IMR-90 (cell line): ENCODE measurements at regions not wholly inside any gene's neighbourhood (a gene's known extent, or its start where the extent isn't known, plus 50 kb on each side); places are given as distances from the start of the nearest gene placed in this dataset.

Experiments
- BHLHE40 ChIP-seq: fragments of 150-350 bp; IDR thresholded peaks from 2 replicates; pipeline ENCODE4 v1.6.1; 2016; ENCODE audit warnings: mild to moderate bottlenecking, low read depth, low read length
- CEBPB ChIP-seq: IDR thresholded peaks from 2 replicates; pipeline ENCODE4 v1.6.1; 2012; ENCODE audit warnings: low read depth, low read length, improper control_type of control experiment
- CHD1 ChIP-seq: IDR thresholded peaks from 2 replicates; pipeline ENCODE4 v1.6.1; 2012; ENCODE audit warnings: low read depth, low read length, improper control_type of control experiment
- MAFK ChIP-seq: IDR thresholded peaks from 2 replicates; pipeline ENCODE4 v1.6.1; 2012; ENCODE audit warnings: low read depth, low read length, improper control_type of control experiment
- MXI1 ChIP-seq: IDR thresholded peaks from 2 replicates; pipeline ENCODE4 v1.6.1; 2012; ENCODE audit warnings: low read depth, mild to moderate bottlenecking, low read length, moderate library complexity, borderline replicate concordance
- NFE2L2 ChIP-seq: fragments of 150-350 bp; IDR thresholded peaks from 2 replicates; pipeline ENCODE4 v1.6.1; 2016; ENCODE audit warnings: low read depth, mild to moderate bottlenecking, low read length
- POLR2A ChIP-seq: IDR thresholded peaks from 2 replicates; pipeline ENCODE4 v1.6.1; 2012; ENCODE audit warnings: mild to moderate bottlenecking, low read depth, low read length
- RAD21 ChIP-seq: IDR thresholded peaks from 2 replicates; pipeline ENCODE4 v1.6.1; 2012; ENCODE audit warnings: low read length, improper control_type of control experiment
- RCOR1 ChIP-seq: IDR thresholded peaks from 2 replicates; pipeline ENCODE4 v1.6.1; 2012; ENCODE audit warnings: mild to moderate bottlenecking, low read length, improper control_type of control experiment; ENCODE audit not compliant: insufficient replicate concordance
- RFX5 ChIP-seq: IDR thresholded peaks from 2 replicates; pipeline ENCODE4 v1.8.0; 2012; ENCODE audit warnings: low read depth, mild to moderate bottlenecking, low read length, moderate library complexity
- USF2 ChIP-seq: fragments of 150-350 bp; IDR thresholded peaks from 2 replicates; pipeline ENCODE4 v1.6.1; 2017; ENCODE audit warnings: mild to moderate bottlenecking, antibody characterized with exemption, low read length, low read depth
- TF ChIP-seq, protein P1 (sequence below): conservative IDR thresholded peaks from 2 replicates; pipeline ENCODE4 v1.5.1; 2012; ENCODE audit warnings: mild to moderate bottlenecking, low read depth, low read length, improper control_type of control experiment

GRCh38 chr12:65595016-65595560, 229.2 kb upstream of the HMGA2 start:
- TF ChIP-seq NFE2L2 (no peak), RFX5 (no peak), RAD21 (no peak), CHD1 (no peak), MXI1 (no peak), MAFK (no peak), POLR2A (no peak), BHLHE40 (no peak), USF2 (no peak), RCOR1 (no peak), CEBPB (no peak)
- TF ChIP-seq, protein P1, sequence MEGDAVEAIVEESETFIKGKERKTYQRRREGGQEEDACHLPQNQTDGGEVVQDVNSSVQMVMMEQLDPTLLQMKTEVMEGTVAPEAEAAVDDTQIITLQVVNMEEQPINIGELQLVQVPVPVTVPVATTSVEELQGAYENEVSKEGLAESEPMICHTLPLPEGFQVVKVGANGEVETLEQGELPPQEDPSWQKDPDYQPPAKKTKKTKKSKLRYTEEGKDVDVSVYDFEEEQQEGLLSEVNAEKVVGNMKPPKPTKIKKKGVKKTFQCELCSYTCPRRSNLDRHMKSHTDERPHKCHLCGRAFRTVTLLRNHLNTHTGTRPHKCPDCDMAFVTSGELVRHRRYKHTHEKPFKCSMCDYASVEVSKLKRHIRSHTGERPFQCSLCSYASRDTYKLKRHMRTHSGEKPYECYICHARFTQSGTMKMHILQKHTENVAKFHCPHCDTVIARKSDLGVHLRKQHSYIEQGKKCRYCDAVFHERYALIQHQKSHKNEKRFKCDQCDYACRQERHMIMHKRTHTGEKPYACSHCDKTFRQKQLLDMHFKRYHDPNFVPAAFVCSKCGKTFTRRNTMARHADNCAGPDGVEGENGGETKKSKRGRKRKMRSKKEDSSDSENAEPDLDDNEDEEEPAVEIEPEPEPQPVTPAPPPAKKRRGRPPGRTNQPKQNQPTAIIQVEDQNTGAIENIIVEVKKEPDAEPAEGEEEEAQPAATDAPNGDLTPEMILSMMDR = no peak
